ENCODE measurements at regions not wholly inside any gene's neighbourhood (a gene's known extent, or its start where the extent isn't known, plus 50 kb on each side); places are given as distances from the start of the nearest gene placed in this dataset.

GRCh38 chr10:4016214-4016740 is 231.3 kb upstream of the KLF6 start:
- WGBS (ENCODE audit: insufficient coverage) = 96% methylated on average over 9 of the region's 10 CpGs
- TF ChIP-seq EZH2 (IDR thresholded peaks at IDR 0.05; ENCODE audit: borderline replicate concordance, insufficient read depth, low read depth, low read length, poor library complexity, severe bottlenecking) = no peak
- TF ChIP-seq, protein P1, sequence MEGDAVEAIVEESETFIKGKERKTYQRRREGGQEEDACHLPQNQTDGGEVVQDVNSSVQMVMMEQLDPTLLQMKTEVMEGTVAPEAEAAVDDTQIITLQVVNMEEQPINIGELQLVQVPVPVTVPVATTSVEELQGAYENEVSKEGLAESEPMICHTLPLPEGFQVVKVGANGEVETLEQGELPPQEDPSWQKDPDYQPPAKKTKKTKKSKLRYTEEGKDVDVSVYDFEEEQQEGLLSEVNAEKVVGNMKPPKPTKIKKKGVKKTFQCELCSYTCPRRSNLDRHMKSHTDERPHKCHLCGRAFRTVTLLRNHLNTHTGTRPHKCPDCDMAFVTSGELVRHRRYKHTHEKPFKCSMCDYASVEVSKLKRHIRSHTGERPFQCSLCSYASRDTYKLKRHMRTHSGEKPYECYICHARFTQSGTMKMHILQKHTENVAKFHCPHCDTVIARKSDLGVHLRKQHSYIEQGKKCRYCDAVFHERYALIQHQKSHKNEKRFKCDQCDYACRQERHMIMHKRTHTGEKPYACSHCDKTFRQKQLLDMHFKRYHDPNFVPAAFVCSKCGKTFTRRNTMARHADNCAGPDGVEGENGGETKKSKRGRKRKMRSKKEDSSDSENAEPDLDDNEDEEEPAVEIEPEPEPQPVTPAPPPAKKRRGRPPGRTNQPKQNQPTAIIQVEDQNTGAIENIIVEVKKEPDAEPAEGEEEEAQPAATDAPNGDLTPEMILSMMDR (IDR thresholded peaks at IDR 0.05) = no peak
- Histone ChIP-seq H3K9me3 (ENCODE audit: control extremely low read depth in 1 of 3, control insufficient read depth in 2 of 3, insufficient read depth in 1 of 3, low read length in 2 of 3) (no peaks in the 10 kb centered on the region), H3K4me3 (ENCODE audit: control extremely low read depth in 1 of 5, extremely low read depth in 1 of 5, insufficient read depth in 1 of 5, low read depth in 2 of 5, low read length in 4 of 5) (no peak overlapping the region), H3K79me2 (ENCODE audit: control insufficient read depth, insufficient read depth, low read length) (no peaks in the 10 kb centered on the region), H3K9ac (ENCODE audit: low read length) (no peak overlapping the region), H3K27ac (ENCODE audit: low read length in 2 of 2) (no peak overlapping the region), H4K20me1 (ENCODE audit: control insufficient read depth, insufficient read depth, low read length, poor library complexity, severe bottlenecking) (no peaks in the 10 kb centered on the region), H2AFZ (ENCODE audit: insufficient read depth, low read depth, low read length, poor library complexity, severe bottlenecking) (no peak overlapping the region), H3K4me2 (replicated peaks; ENCODE audit: low read depth, low read length, poor library complexity, severe bottlenecking) (no peak overlapping the region), H3K4me1 (ENCODE audit: control insufficient read depth in 2 of 2, insufficient read depth in 2 of 2, low read length in 2 of 2) (peaks cover 0 to 4% of the 10 kb centered on the region in 2 donors), H3K27me3 (replicated peaks in 1 of 4; ENCODE audit: control extremely low read depth in 1 of 4, control insufficient read depth in 3 of 4, insufficient read depth in 4 of 4, low read length in 3 of 4) (no peaks in the 10 kb centered on the region), H3K36me3 (replicated peaks in 1 of 2; ENCODE audit: control extremely low read depth in 1 of 2, control insufficient read depth in 1 of 2, extremely low read depth in 1 of 2, insufficient read depth in 2 of 2, low read length in 1 of 2) (no peaks in the 10 kb centered on the region)
- intact Hi-C loops (cut with micrococcal nuclease) = no loop called here
- H3K27ac Mint-ChIP-seq = no peak overlapping the region
- peaks cover 18% of the 10 kb centered on the region for H3K4me1 Mint-ChIP-seq
- no peak for ATAC-seq (ENCODE audit: low read depth)
- no peak overlapping the region for H3K4me3 Mint-ChIP-seq
- no peaks in the 10 kb centered on the region for H3K27me3 Mint-ChIP-seq
- DNase-seq = no peak
- ChIA-PET POLR2A (no interaction called here), CTCF (interaction anchor here (0.6 kb wide), 1 partner anchor 64 kb away, joined by 4 read pairs; no protein-coding TSS in a partner anchor)
- no peaks in the 10 kb centered on the region for H3K9me3 Mint-ChIP-seq (ENCODE audit: insufficient read depth)

- Histone ChIP-seq H4K20me1 (ENCODE audit: control insufficient read depth, insufficient read depth, low read length, poor library complexity, severe bottlenecking) (no peaks in the 10 kb centered on the region), H3K27ac (ENCODE audit: low read length in 2 of 2) (no peak overlapping the region), H3K9ac (ENCODE audit: low read length) (no peak overlapping the region), H2AFZ (ENCODE audit: insufficient read depth, low read depth, low read length, poor library complexity, severe bottlenecking) (peak overlapping the region; percentile 28), H3K79me2 (ENCODE audit: control insufficient read depth, insufficient read depth, low read length) (no peaks in the 10 kb centered on the region), H3K9me3 (ENCODE audit: control extremely low read depth in 1 of 3, control insufficient read depth in 2 of 3, insufficient read depth in 1 of 3, low read length in 2 of 3) (no peaks in the 10 kb centered on the region), H3K4me2 (replicated peaks; ENCODE audit: low read depth, low read length, poor library complexity, severe bottlenecking) (no peak overlapping the region), H3K4me3 (ENCODE audit: control extremely low read depth in 1 of 5, extremely low read depth in 1 of 5, insufficient read depth in 1 of 5, low read depth in 2 of 5, low read length in 4 of 5) (no peak overlapping the region), H3K4me1 (ENCODE audit: control insufficient read depth in 2 of 2, insufficient read depth in 2 of 2, low read length in 2 of 2) (peaks cover 0 to 4% of the 10 kb centered on the region in 2 donors), H3K36me3 (replicated peaks in 1 of 2; ENCODE audit: control extremely low read depth in 1 of 2, control insufficient read depth in 1 of 2, extremely low read depth in 1 of 2, insufficient read depth in 2 of 2, low read length in 1 of 2) (no peaks in the 10 kb centered on the region), H3K27me3 (replicated peaks in 1 of 4; ENCODE audit: control extremely low read depth in 1 of 4, control insufficient read depth in 3 of 4, insufficient read depth in 4 of 4, low read length in 3 of 4) (no peaks in the 10 kb centered on the region)
- WGBS (ENCODE audit: insufficient coverage) = 77% methylated on average over 12 of the region's 13 CpGs
- Mint-ChIP-seq H3K4me3 (no peak overlapping the region), H3K27ac (peak overlapping the region; percentile 15), H3K4me1 (peaks cover 18% of the 10 kb centered on the region), H3K9me3 (ENCODE audit: insufficient read depth) (no peaks in the 10 kb centered on the region), H3K27me3 (no peaks in the 10 kb centered on the region)
- ChIA-PET CTCF (no interaction called here), POLR2A (no interaction called here)
- intact Hi-C loops (cut with micrococcal nuclease) = no loop called here
- no peak for ATAC-seq (ENCODE audit: low read depth)
- peak; percentile 31 for DNase-seq
- TF ChIP-seq, protein P1 (IDR thresholded peaks at IDR 0.05) = no peak
- no peak for TF ChIP-seq EZH2 (IDR thresholded peaks at IDR 0.05; ENCODE audit: borderline replicate concordance, insufficient read depth, low read depth, low read length, poor library complexity, severe bottlenecking)
These were observed 228.7 kb upstream of the KLF6 start for GRCh38 chr10:4013651-4014121.

All from B cell (primary cell).